NT2/D1 (cell line): ENCODE measurements at regions not wholly inside any gene's neighbourhood (a gene's known extent, or its start where the extent isn't known, plus 50 kb on each side); places are given as distances from the start of the nearest gene placed in this dataset.

Experiments
- DNase-seq: peaks from one replicate; pipeline ENCODE4 v3.0.0-alpha.2; 2011; ENCODE audit warnings: low read depth, low spot score
- H3K27me3 ChIP-seq: 2 replicates; pipeline ENCODE4 v1.6.0; 2011; ENCODE audit warnings: mild to moderate bottlenecking; ENCODE audit not compliant: insufficient read length, insufficient read depth
- H3K36me3 ChIP-seq: 2 replicates; pipeline ENCODE4 v1.6.1; 2011; ENCODE audit warnings: mild to moderate bottlenecking, low read length, mixed read lengths; ENCODE audit not compliant: insufficient read depth, insufficient read length
- H3K4me1 ChIP-seq: 2 replicates; pipeline ENCODE4 v1.5.1; 2011; ENCODE audit not compliant: insufficient read depth, insufficient read length
- H3K4me3 ChIP-seq: 2 replicates; pipeline ENCODE4 v1.5.1; 2011; ENCODE audit warnings: low read depth; ENCODE audit not compliant: insufficient read length
- H3K9ac ChIP-seq: 2 replicates; pipeline ENCODE4 v1.6.0; 2011; ENCODE audit warnings: low read depth; ENCODE audit not compliant: insufficient read length
- H3K9me3 ChIP-seq: 2 replicates; pipeline ENCODE4 v1.5.1; 2011; ENCODE audit warnings: mild to moderate bottlenecking, low read length; ENCODE audit not compliant: insufficient read depth
- SUZ12 ChIP-seq: IDR thresholded peaks from 2 replicates; pipeline ENCODE4 v1.6.1; 2011; ENCODE audit not compliant: insufficient read length, insufficient read depth; ENCODE audit errors: extremely low read depth
- YY1 ChIP-seq: IDR thresholded peaks from 2 replicates; pipeline ENCODE4 v1.6.1; 2011; ENCODE audit not compliant: insufficient read length, insufficient read depth
- ZNF274 ChIP-seq: IDR thresholded peaks from 2 replicates; pipeline ENCODE4 v1.6.1; 2011; ENCODE audit warnings: mild to moderate bottlenecking, low read depth, low read length

DNA sequence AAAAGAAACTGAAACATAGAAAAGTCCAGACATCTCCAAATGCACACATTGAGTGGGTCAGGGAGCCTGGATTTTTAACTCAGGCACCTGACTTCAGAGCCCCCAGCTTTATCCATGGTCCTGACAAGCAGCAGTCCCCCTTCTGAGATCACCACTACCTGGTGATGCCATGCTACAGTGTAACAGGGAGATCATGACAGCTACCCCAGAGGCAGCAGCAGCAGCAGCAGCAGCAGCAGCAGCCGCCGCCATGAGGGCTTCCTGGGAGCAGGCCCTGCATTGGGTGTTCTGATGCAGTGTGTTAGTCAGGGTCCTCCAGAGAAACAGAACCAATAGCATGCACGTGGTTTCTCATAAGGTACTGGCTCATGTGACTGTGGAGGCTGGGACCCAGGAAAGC lies 198.6 kb upstream of the SALL1 start:
- no peak for DNase-seq
- Histone ChIP-seq H3K27me3 (no peaks in the 10 kb centered on the region), H3K9ac (no peak overlapping the region), H3K36me3 (no peaks in the 10 kb centered on the region), H3K4me3 (no peak overlapping the region), H3K9me3 (no peaks in the 10 kb centered on the region), H3K4me1 (no peaks in the 10 kb centered on the region)
- TF ChIP-seq SUZ12 (no peak), ZNF274 (no peak), YY1 (no peak)

DNA sequence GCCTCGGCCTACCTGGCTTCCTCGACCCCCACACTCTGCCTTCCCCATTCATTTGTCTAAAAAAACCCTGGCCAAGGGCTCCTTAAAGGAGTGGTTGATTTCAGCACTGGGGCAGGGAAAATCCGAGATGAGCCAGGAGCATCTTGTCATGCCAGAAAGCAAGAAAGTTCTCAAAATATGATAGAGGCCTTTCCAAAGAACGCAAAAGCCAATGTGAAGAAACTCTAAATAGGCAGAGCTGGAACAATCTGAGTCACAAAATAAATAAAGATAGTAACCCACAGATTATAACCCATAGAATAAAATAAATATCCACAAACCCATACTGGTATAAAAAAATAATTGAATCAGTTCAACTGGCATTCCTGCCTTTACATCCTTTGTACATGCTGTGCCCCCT lies 192.3 kb upstream of the SALL1 start:
- no peak for DNase-seq
- Histone ChIP-seq H3K4me3 (no peak overlapping the region), H3K36me3 (no peaks in the 10 kb centered on the region), H3K4me1 (no peaks in the 10 kb centered on the region), H3K27me3 (no peaks in the 10 kb centered on the region), H3K9ac (no peak overlapping the region), H3K9me3 (no peaks in the 10 kb centered on the region)
- no peak for TF ChIP-seq SUZ12
- TF ChIP-seq YY1 = no peak
- TF ChIP-seq ZNF274 = no peak

- Histone ChIP-seq H3K4me3 (no peak overlapping the region), H3K4me1 (no peaks in the 10 kb centered on the region), H3K9ac (no peak overlapping the region), H3K9me3 (no peaks in the 10 kb centered on the region), H3K36me3 (no peaks in the 10 kb centered on the region), H3K27me3 (no peaks in the 10 kb centered on the region)
- no peak for DNase-seq
- TF ChIP-seq YY1 (no peak), ZNF274 (no peak), SUZ12 (no peak)
Measured at GRCh38 chr16:51341204-51341603, 190.1 kb upstream of the SALL1 start.

DNA sequence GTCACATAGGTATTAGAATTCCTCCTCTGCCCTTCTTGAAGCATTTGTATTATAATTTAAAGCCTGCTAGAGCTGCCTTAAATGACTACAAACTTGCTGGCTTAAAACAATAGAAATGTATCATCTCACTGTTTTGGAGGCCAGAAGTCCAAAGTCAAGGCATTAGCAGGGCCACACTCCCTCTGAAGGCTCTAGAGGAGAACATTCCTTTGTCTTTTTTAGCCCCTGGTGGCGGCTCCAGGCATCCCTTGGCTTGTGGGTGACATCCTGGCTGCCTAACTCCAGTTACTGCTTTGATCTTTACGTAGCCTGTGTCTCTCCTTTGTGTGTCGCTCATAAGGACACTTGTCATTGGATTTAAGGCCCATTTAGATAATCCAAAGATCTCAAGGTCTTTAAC lies 186.6 kb upstream of the SALL1 start:
- H3K9me3 ChIP-seq = no peaks in the 10 kb centered on the region
- H3K4me3 ChIP-seq = no peak overlapping the region
- peak; percentile 35 for DNase-seq
- H3K27me3 ChIP-seq = no peaks in the 10 kb centered on the region
- no peaks in the 10 kb centered on the region for H3K36me3 ChIP-seq
- H3K9ac ChIP-seq = no peak overlapping the region
- no peaks in the 10 kb centered on the region for H3K4me1 ChIP-seq
- no peak for TF ChIP-seq ZNF274
- no peak for TF ChIP-seq YY1

- Histone ChIP-seq H3K9ac (no peak overlapping the region), H3K4me3 (no peak overlapping the region), H3K4me1 (peaks cover 4% of the 10 kb centered on the region), H3K9me3 (peaks cover 7% of the 10 kb centered on the region; the same call in 1 of the 2 replicates), H3K36me3 (no peaks in the 10 kb centered on the region), H3K27me3 (no peaks in the 10 kb centered on the region)
- DNase-seq = no peak
- no peak for TF ChIP-seq YY1
- no peak for TF ChIP-seq SUZ12
Measured at GRCh38 chr16:51328733-51329132, 177.7 kb upstream of the SALL1 start.

DNA sequence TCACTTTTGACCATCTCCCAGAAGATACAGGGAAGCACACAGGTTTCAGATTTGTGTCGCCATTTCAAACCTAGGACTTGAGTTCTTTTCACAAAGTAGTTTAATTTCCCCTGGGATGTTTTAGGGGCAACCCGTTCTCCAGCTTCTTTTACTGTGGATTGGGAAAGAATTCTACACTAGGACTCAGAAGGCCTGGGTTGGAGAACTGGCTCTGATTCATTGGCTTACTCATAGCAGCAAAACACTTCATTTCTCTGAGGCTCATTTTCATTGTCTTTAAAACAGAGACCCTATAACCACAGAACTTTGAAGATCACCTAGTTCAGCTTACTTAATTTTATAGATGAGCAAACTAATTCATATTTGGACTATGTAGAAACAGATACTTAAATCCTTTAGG lies 175.9 kb upstream of the SALL1 start:
- Histone ChIP-seq H3K9me3 (peaks cover 7% of the 10 kb centered on the region; the same call in 1 of the 2 replicates), H3K4me1 (peaks cover 4% of the 10 kb centered on the region), H3K36me3 (no peaks in the 10 kb centered on the region), H3K27me3 (no peaks in the 10 kb centered on the region), H3K4me3 (no peak overlapping the region), H3K9ac (no peak overlapping the region)
- DNase-seq = no peak
- no peak for TF ChIP-seq ZNF274
- no peak for TF ChIP-seq SUZ12
- TF ChIP-seq YY1 = no peak

DNA sequence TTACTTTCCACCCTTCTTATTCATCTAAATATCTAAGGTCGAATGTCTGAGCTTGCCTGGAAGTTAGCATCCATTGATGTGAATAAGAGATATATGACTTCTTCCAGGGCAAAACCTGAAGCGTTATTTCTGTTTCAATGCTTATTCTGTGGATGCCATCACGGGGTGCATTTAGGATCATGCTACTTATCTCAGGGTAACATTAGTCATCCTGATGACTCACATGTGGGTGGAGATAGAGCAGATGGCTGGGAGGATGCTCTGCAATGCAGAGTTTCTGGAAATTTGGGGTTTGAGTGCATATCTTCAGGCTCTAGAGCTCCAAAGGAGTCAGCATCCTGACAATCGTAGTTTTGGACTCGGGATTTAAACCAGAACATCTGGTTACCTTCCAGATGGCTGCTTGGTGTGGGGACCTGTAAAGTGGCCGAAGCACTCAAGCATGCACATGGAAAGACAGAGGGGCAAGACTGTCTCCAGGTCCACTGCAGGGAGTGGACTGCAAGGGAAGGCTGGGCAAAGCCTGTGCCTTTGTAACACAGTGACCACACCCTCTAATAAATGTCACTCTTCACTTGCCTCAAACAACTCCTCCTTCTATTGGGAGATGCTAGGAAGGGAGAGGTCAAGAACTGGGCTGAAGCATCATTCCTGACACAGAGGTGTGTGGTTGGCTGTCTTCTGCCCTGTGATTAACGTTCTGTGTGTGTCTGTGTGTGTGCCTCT lies 175.2 kb upstream of the SALL1 start:
- Histone ChIP-seq H3K9ac (no peak overlapping the region), H3K27me3 (no peaks in the 10 kb centered on the region), H3K4me3 (no peak overlapping the region), H3K9me3 (peaks cover 7% of the 10 kb centered on the region; the same call in 1 of the 2 replicates), H3K36me3 (no peaks in the 10 kb centered on the region), H3K4me1 (peaks cover 4% of the 10 kb centered on the region)
- no peak for TF ChIP-seq SUZ12
- TF ChIP-seq ZNF274 = no peak
- no peak for TF ChIP-seq YY1
- DNase-seq = no peak

DNA sequence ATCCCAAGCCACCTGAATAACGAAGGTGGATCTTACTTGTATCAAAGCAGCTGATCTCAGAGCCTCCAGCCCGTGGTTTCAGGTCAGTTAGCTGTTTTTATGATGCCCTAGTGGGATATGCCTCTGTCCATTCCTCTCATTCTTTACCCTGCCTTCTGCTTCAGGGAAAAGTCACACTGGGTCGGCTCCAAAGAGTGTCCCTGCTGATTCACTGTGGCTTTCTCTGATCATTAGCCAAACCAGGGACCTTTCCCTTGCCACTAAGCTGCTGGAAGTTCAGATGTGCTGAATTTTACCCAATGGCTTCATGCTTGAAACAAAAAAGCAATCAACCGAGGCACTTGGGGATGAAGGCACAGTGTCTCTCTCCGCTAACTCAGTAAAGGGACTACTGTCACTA lies 170.2 kb upstream of the SALL1 start:
- H3K9me3 ChIP-seq = no peaks in the 10 kb centered on the region
- H3K27me3 ChIP-seq = no peaks in the 10 kb centered on the region
- H3K4me3 ChIP-seq = no peak overlapping the region
- H3K36me3 ChIP-seq = no peaks in the 10 kb centered on the region
- DNase-seq = no peak
- TF ChIP-seq SUZ12 (no peak), ZNF274 (no peak), YY1 (no peak)
- no peak overlapping the region for H3K9ac ChIP-seq
- H3K4me1 ChIP-seq = peaks cover 3% of the 10 kb centered on the region
